ENCODE measurements at regions not wholly inside any gene's neighbourhood (a gene's known extent, or its start where the extent isn't known, plus 50 kb on each side); places are given as distances from the start of the nearest gene placed in this dataset.

GRCh38 chr1:68551459-68551858, 54.6 kb upstream of the DEPDC1 start:
- no peak for DNase-seq

DNA sequence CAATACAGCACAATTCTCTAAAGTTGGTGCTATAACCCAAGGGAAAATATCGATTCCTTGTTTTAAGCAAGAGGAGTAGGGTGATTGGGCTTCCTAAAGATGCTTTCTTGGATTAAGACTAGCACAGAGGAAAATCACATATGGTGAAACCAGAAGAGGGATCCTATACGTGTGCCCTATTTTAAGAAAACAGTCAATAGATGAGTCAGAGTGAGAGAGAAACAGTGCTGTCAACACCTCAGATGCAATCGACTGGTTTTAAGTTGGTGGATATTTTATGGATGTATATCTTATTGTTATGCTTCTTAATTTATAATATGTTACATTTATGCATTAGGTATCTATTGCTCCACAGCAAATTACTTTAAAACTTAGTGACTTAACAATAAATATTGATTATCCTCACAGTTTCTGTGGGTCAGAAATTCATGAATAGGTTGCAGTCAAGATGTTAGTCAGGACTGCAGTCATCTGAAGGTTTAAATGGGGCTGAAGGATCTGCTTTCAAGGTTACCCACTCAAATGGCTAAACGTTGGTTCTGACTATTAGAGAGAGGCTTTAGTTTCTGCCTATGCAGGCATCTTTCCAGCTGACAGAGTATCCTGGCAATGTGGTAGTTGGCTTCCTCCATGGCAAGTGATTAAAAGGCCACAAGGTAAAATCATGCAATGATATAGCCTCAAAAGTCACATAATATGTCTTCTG, 61.6 kb upstream of the DEPDC1 start:
- no peak for DNase-seq

DNA sequence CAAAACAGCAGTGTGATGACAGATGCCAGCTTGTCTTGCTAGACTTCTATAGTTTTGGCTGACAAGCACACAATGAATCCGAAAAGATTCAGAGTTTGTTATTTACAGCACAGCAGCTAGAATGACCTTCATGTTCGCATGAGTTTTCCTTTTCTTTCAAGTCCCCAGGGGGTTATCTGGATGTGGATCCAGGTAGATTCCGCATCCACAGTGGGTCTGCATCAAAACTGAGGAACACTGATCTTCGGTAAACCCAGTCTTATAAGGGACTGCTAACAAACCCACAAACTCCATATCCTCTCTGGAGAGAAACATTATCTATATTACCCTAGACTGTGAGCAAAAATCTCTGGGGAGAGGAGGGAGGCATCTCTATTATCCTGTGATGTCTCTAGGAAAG, 69.0 kb upstream of the DEPDC1 start:
- no peak for DNase-seq

DNA sequence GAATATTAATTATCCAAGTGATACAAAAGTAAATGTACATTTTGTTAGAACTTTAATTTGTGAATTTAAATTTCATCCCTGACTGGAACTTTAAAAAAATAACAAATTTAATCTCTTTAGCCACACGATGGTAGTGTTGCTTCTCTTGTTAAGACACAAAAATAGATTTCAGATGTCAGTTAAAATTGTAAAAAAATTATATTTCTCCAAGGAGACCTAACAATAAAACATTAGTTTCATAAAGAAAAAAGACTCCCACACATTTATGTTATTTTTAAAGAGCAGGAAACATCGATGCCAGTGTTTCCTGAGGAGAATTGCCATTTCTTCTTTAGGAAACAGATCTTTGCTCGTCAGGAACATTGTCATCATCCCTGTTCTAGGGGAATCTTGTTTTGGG, 74.0 kb upstream of the DEPDC1 start:
- no peak for DNase-seq

DNA sequence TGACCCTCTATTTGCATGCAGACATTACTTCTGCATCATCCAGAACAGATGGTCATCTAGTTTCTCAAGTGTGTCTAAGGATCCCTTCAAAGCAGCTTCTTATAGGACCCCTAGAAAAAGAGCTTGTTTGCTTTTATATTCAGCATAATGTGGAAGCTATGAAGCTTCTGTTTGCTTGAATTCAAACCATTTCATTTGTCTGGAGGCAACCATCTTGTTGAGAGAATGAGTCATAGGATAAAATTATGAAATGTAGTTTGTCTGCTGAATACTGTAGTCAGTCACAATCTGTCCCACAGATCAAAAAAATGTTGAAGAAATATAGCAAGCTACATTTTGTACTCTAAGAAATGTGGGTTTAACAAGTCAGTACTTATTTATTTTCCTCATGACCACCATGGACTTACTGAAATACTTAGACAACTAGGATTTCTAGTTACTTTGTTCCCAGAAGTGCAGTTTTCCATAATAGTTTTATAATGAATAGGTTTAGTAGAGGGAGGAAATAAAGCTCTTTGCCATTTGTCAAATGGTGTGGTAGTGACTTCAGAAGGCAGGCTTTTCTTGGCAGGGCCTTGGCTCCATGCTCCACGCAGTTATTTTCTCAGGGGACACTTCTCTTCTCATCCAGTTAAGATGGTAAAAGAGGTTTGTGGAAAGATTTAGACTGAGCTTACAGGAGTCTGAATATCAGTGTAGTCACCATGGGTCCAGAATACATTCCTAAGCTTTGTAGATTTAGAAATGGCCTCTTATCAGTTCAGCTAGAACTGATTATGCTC, 74.8 kb upstream of the DEPDC1 start:
- no peak for DNase-seq

DNA sequence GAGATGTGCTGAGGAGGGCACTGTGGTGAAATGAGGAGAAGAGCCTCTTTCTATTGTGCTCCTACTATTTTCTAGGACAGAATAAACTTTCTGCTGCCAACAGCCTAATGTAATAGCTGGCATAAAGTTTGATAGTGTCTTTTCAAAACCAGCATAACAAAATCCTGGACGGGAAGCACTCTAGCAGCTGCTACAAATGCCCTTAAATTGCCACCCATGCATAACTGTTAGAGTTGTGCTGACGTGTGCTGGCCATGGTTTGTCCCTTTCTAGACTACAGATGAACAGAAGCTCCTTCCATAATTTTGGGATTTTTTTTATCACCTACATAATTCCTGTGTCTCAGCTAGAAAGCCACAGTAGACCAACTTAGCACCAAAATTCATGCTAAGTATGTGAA, 88.5 kb upstream of the DEPDC1 start:
- DNase-seq: no peak

GRCh38 chr1:68586766-68587165, 89.9 kb upstream of the DEPDC1 start:
- no peak for DNase-seq

- DNase-seq: no peak
Measured at GRCh38 chr1:68588304-68588703, 91.4 kb upstream of the DEPDC1 start.

- DNase-seq: no peak
Measured at GRCh38 chr1:68590473-68590872, 93.6 kb upstream of the DEPDC1 start.

DNA sequence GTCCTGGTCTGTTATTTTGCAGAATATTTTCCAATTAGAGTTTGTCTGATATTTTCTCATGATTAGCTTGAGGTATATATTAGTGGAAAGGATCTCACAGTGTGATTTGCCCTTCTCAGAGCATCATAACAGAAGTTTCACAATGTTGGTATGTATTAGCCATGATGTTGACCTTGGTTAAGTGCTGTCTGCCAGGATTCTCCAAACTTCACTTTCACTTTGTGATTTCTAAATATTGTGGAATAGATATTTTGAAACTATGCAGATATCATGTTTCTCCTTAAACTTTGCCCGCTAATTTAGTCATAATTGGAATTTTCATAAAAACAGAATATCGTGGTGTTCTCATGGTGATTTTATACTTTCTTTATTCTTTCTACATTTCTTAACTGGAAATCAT, 98.0 kb upstream of the DEPDC1 start:
- DNase-seq: no peak

- peak; percentile 15 for DNase-seq
Measured at GRCh38 chr1:68600049-68600661, 103.3 kb upstream of the DEPDC1 start.

GRCh38 chr1:68608289-68608688, 111.4 kb upstream of the DEPDC1 start:
- no peak for DNase-seq

- DNase-seq: no peak
Measured at GRCh38 chr1:68615312-68615711, 118.4 kb upstream of the DEPDC1 start.

- no peak for DNase-seq
Measured at GRCh38 chr1:68617942-68618341, 121.1 kb upstream of the DEPDC1 start.

DNA sequence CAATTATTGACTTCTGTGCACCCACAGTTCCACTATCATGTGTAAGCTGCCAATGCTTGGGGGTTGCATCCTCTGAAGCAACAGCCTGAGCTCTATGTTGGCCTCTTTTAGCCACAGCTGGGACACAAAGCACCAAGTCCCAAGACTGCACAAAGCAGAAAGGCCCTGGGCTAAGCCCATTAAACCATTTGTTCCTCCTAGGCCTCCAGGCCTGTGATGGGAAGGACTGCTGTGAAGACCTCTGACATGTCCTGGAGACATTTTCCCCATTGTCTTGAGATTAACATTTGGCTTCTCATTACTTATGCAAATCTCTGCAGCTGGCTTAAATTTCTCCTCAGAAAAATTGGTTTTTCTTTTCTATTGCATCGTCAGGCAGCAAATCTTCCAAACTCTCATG, 123.7 kb upstream of the DEPDC1 start:
- no peak for DNase-seq

DNA sequence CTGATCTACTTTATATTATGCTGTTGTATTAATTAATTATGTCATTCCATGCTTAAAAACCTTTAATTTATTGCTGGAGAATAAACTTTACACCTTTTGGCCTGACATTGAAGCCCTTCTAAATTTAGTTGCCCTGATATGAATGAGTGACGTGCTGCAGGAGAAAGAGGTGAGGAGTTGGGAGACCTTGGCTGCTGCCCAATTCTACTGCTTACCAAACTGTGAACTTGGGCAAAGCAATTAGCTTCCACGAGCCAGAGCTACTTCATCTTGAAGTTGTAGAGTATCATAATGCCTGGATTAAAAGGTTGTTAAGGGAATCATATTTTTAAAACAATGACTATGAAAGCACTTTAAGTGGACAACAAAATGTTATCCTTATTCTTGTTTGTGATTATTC, 126.8 kb upstream of the DEPDC1 start:
- no peak for DNase-seq

GRCh38 chr1:68624233-68624632, 127.4 kb upstream of the DEPDC1 start:
- no peak for DNase-seq

DNA sequence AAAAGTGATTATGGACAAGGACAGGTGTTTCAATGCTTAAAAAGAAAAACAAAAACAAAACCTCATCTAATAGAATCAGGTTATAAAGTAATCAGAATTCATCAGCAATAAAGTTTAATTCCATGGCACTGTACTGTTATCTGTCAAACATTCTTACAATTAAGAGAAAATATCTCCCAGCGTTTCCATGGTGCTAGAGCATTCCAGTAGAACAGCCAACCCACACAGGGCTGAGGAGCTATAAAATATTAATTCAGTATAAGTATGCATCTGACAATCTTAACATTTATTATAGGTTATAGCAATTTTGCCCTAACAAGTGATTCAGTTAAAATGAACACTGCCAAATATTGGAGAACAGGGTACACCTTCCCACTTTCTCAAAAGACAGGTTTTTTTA, 128.7 kb upstream of the DEPDC1 start:
- no peak for DNase-seq

DNA sequence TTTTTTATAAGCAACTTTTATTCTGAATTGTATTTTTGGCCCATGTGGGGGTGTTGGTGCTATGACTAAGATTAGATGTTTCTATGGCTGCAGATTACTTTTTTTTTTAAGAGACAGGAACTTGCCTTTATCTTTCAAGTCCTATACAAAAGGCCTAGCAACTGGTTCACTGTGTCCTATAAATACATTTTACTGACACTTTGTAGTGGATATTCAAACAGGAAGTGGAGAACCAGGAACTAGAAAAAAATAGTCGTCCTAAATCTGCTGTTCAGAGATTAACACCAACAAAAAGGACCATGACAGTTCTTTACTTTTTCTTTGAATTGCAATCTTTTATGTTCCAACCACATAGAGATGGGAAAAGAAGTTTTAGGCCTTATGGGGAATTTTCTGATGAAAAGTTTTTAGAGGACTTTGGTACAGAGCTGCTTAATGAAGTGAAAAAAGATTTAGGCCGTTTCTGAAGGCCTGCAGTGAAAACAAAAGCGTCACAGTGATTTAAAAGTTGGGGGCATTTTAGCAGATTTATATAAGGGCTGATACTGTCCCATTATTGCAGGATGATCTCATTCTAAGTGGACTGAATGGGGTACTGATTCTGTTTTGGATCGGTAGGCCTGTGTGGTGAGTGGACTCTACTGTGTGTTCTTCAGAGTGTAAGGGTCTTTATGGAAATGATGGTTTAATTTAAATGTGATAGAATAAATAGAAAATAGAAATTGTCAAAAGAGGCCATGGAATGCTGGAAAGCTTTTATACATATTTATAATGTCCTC, 136.4 kb upstream of the DEPDC1 start:
- no peak for DNase-seq

GRCh38 chr1:68644504-68644903, 147.6 kb upstream of the DEPDC1 start:
- no peak for DNase-seq

DNA sequence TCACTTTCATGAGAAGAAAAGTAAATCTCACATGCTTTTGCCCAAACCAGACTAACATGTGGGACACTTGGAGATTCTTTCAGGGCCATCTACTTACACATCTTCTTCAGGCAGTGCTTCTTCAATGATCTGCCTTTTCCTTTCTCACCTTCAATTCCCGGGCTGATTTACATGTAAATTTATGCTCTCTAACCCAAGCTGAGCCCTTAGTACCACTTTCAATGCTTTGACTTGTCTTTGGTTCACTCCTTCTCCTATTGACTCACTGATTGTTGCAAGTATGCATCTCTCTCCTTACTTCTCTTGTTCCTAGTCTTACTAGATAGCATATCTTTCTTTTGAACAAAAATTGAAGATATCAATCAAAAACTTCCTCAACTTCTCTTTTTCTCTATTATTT, 154.2 kb upstream of the DEPDC1 start:
- DNase-seq: no peak

- no peak for DNase-seq
Measured at GRCh38 chr1:68653882-68654281, 157.0 kb upstream of the DEPDC1 start.

DNA sequence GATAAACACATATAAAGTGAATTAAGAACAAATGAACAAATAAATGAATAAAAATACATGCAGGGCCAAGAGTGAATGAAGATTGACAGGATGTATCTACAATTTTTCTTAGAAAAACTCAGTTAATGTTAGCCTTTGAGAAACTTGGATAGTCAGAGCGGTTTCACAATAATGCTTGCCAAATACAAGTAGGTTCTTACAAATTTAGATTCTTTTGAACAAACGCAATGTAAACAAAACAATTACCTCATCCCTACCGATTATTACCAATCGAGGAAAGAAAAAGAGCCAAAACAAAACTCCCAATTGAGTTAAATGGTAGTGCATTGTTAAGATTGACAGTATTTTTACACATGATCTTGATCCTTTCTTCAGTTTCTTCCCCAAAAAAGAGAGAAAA, 176.9 kb upstream of the DEPDC1 start:
- DNase-seq: no peak

GRCh38 chr1:68675336-68675735, 178.5 kb upstream of the DEPDC1 start:
- no peak for DNase-seq

Measured in COR-L47 (cell line).